ENCODE measurements at regions not wholly inside any gene's neighbourhood (a gene's known extent, or its start where the extent isn't known, plus 50 kb on each side); places are given as distances from the start of the nearest gene placed in this dataset.

DNA sequence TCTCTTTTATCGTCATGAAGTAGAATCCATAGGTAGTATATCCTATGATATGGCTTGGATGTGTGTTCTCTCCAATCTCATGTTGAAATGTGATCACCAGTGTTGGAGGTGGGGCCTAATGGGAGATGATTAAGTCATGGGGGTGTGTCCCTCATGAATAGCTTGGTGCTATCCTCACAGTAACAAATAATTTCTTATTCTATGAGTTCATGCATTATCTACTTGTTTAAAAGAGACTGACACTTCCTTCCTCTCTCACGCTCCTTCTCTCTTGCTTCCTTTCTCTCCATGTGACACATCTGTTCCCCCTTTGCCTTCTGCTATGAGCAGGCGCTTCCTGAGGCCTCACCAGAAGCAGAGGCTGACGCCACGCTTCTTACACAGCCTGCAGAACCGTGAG lies 165.6 kb downstream of the MREG start:
- TF ChIP-seq, protein P1, sequence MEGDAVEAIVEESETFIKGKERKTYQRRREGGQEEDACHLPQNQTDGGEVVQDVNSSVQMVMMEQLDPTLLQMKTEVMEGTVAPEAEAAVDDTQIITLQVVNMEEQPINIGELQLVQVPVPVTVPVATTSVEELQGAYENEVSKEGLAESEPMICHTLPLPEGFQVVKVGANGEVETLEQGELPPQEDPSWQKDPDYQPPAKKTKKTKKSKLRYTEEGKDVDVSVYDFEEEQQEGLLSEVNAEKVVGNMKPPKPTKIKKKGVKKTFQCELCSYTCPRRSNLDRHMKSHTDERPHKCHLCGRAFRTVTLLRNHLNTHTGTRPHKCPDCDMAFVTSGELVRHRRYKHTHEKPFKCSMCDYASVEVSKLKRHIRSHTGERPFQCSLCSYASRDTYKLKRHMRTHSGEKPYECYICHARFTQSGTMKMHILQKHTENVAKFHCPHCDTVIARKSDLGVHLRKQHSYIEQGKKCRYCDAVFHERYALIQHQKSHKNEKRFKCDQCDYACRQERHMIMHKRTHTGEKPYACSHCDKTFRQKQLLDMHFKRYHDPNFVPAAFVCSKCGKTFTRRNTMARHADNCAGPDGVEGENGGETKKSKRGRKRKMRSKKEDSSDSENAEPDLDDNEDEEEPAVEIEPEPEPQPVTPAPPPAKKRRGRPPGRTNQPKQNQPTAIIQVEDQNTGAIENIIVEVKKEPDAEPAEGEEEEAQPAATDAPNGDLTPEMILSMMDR (IDR thresholded peaks at IDR 0.05; ENCODE audit: low read depth, low read length, missing control alignments) = no peak
- H3K4me3 ChIP-seq (ENCODE audit: low read depth, low read length) = no peak overlapping the region
- no peak for DNase-seq (ENCODE audit: low read depth)

DNA sequence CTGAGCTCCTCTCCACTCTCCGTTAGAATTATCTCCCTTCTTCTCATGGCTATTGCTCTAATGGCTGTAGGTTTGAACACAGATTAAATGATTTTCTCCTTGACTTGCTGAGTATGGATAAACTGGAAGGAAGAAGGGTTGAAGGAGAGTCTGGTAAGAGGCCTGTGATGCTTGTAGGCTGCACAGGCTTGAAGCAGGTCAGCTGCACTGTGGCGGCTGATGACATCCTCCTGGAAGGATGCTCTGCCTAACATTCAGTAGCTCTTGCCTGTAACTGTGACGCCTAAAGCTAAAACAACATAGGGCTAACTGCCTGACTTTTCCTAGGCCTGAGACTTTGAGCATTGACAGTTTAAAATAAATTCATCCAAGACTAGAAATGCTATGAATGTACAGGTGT lies 166.3 kb downstream of the MREG start:
- no peak overlapping the region for H3K4me3 ChIP-seq (ENCODE audit: low read depth, low read length)
- TF ChIP-seq, protein P1 (IDR thresholded peaks at IDR 0.05; ENCODE audit: low read depth, low read length, missing control alignments) = no peak
- DNase-seq (ENCODE audit: low read depth) = no peak

DNA sequence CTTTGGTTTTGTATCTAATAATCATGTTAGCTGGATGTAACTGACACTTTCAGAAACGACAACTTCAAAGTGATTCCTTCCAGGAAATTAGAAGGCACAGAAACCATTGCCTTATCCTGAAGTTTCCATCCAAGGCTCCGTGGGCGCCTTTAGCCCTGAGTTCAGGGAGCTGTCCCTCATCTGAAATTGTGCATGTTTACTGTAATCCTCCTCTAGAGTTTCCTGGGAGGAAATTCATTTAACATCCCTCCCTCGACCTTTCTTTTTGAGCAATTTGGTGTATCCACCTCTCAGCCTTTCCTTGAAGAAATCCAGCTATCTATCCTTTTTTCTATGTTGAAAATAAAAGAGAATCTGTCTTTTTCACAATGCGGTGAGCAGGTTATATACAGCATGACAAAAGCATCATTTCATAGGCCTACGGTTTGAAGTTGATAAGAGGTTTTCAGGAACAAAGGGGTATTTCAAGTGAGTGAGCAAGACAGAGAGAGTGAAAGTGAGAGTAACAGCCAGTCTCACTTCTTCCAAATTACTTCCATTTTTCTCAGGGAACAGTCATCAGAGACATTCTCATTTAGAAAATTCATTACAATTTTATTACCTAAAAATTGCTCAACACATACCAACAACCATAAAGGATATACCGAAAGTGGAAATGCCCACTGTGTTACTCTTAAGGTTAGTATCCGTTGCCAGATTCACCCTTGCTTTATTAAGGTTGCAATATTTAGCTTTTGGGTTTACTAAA lies 167.3 kb downstream of the MREG start:
- TF ChIP-seq, protein P1 (IDR thresholded peaks at IDR 0.05; ENCODE audit: low read depth, low read length, missing control alignments) = no peak
- H3K4me3 ChIP-seq (ENCODE audit: low read depth, low read length) = no peak overlapping the region
- no peak for DNase-seq (ENCODE audit: low read depth)

DNA sequence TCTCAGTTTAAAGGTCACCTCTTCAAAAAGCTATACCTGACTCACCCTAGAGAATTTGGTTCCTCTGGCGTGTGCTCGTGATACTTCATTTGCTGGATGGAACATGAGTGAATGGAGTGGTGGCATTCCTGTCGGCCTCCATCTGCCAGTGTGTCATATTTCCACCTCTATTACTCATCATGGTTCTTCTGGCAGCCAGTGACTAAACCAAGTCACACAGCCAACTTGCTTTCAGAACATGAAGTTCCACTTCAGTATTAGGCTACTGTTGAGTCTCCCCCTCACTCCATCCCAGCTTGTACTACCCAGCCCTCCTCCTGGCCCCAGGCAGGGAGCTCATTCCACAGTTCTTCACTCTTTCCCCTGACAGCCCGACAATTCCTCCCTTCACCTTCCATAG lies 169.8 kb downstream of the MREG start:
- TF ChIP-seq, protein P1 (IDR thresholded peaks at IDR 0.05; ENCODE audit: low read depth, low read length, missing control alignments) = no peak
- no peak for DNase-seq (ENCODE audit: low read depth)
- H3K4me3 ChIP-seq (ENCODE audit: low read depth, low read length) = no peak overlapping the region

DNA sequence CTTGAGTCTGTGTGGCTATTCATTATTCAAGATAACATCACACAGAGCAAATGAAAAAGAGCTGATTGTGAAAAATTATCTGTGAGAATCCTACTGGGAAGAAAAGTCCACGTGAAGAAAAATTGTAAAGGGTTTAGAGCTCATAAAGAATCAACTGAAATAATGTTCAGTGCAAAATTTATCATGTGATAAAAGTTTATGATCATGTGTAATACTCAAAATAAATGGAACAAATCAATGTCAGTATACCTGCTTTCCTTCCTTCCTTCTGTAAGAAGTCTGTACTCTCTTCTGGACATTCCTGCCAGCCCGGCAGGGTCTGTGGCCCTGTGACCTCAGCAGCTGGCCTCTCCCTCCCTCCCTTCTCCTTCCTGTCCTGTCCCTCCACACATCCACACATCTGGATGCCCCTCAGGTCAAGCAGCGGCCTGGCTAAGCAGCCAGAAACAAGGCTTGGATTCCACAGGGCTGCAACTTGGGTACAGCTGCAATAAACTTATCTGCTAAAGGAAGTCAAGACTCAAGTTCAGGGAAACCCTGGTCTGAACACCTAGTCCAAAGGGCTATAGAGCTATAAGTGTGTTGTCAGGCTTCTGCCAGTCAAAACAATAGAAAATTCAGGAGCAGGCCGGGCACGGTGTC lies 172.1 kb downstream of the MREG start:
- TF ChIP-seq, protein P1 (IDR thresholded peaks at IDR 0.05; ENCODE audit: low read depth, low read length, missing control alignments) = no peak
- no peak for DNase-seq (ENCODE audit: low read depth)

DNA sequence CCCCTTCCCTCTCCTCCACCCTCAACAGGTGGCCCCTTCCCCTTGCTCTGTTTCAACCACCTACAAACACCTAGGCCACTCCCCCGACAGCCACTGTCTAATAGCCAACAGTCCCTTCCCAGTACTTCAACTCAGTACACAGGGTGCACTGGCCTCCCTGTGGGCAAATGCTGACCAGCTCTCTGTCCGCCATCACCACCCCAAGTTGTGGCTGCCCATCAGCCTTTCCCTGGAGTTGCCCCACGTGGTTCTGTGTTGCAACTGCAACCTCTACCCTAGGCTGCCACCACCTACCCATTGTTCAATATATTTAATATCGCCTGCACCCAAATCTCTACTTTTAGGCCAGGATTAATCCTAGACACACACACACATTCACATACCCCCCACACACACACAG lies 173.5 kb downstream of the MREG start:
- H3K4me3 ChIP-seq (ENCODE audit: low read depth, low read length) = no peak overlapping the region
- DNase-seq (ENCODE audit: low read depth) = no peak
- TF ChIP-seq, protein P1 (IDR thresholded peaks at IDR 0.05; ENCODE audit: low read depth, low read length, missing control alignments) = peak; percentile 34

More for the DNA sequence above, 172.1 kb downstream of the MREG start:
- H3K4me3 ChIP-seq (ENCODE audit: low read depth, low read length) = no peak overlapping the region

All from GM12864 (cell line).